Neuronal stem cell (in vitro differentiated cells): ENCODE measurements at regions not wholly inside any gene's neighbourhood (a gene's known extent, or its start where the extent isn't known, plus 50 kb on each side); places are given as distances from the start of the nearest gene placed in this dataset.

Source experiments
- DNase-seq: peaks from one replicate; pipeline ENCODE4 v3.0.0-alpha.2; 2013; ENCODE audit warnings: low spot score
- H2AFZ ChIP-seq: one replicate; pipeline ENCODE4 v1.6.1; 2013; ENCODE audit warnings: mild to moderate bottlenecking, low read length, inconsistent platforms
- H2AK5ac ChIP-seq: 2 replicates; pipeline ENCODE4 v1.6.1; 2013; ENCODE audit warnings: low read depth, mild to moderate bottlenecking, inconsistent platforms, low read length, moderate library complexity, mixed read lengths
- H2BK120ac ChIP-seq: 2 replicates; pipeline ENCODE4 v1.6.1; 2013; ENCODE audit warnings: low read depth, mild to moderate bottlenecking, inconsistent platforms, low read length, moderate library complexity, mixed read lengths
- H2BK12ac ChIP-seq: one replicate; pipeline ENCODE4 v1.6.1; 2013; ENCODE audit warnings: low read length, inconsistent platforms
- H2BK15ac ChIP-seq: 2 replicates; pipeline ENCODE4 v1.6.1; 2013; ENCODE audit warnings: mild to moderate bottlenecking, low read length, inconsistent platforms, mixed read lengths
- H2BK5ac ChIP-seq: one replicate; pipeline ENCODE4 v1.6.1; 2013; ENCODE audit warnings: inconsistent platforms, mild to moderate bottlenecking, low read length, moderate library complexity
- H3K14ac ChIP-seq: one replicate; pipeline ENCODE4 v1.6.1; 2013; ENCODE audit warnings: low read length, inconsistent platforms
- H3K18ac ChIP-seq: 2 replicates; pipeline ENCODE4 v1.6.1; 2013; ENCODE audit warnings: low read length, inconsistent platforms
- H3K23ac ChIP-seq: 2 replicates; pipeline ENCODE4 v1.6.1; 2013; ENCODE audit warnings: low read depth, mild to moderate bottlenecking, mixed read lengths, low read length, inconsistent platforms; ENCODE audit not compliant: poor library complexity
- H3K27ac ChIP-seq: replicated peaks from 3 replicates; pipeline ENCODE4 v1.5.1; 2013; ENCODE audit warnings: low read length, inconsistent platforms
- H3K27me3 ChIP-seq, 3 experiments: 2 replicates each; pipeline ENCODE4 v1.6.1; 2013; ENCODE audit warnings: low read length in 3 of 3, mild to moderate bottlenecking in 2 of 3, inconsistent platforms in 1 of 3, low read depth in 1 of 3, mixed read lengths in 1 of 3, moderate library complexity in 1 of 3; ENCODE audit not compliant: control insufficient read depth in 3 of 3, insufficient read depth in 3 of 3
- H3K36me3 ChIP-seq, 2 donors: replicated peaks in 1 of 2; 2 replicates each; pipeline ENCODE4 v1.6.1; 2013; ENCODE audit warnings: low read length in 2 of 2; ENCODE audit not compliant: control insufficient read depth in 2 of 2, insufficient read depth in 2 of 2
- H3K4ac ChIP-seq: 2 replicates; pipeline ENCODE4 v1.6.1; 2013; ENCODE audit warnings: inconsistent platforms, mild to moderate bottlenecking, low read length, moderate library complexity
- H3K4me1 ChIP-seq, 2 donors: 1 replicate in 1 of 2; 2 replicates in 1 of 2; pipeline ENCODE4 v1.6.1; 2013; ENCODE audit warnings: low read length in 2 of 2, low read depth in 1 of 2; ENCODE audit not compliant: control insufficient read depth in 2 of 2, insufficient read depth in 1 of 2
- H3K4me2 ChIP-seq: one replicate; pipeline ENCODE4 v1.6.1; 2013; ENCODE audit warnings: mild to moderate bottlenecking, low read length, inconsistent platforms; ENCODE audit not compliant: insufficient read depth, poor library complexity, severe bottlenecking
- H3K4me3 ChIP-seq, 2 donors: 2 replicates each; pipeline ENCODE4 v1.5.1; 2013; ENCODE audit warnings: low read length in 2 of 2, mild to moderate bottlenecking in 2 of 2, inconsistent platforms in 1 of 2, moderate library complexity in 1 of 2
- H3K79me1 ChIP-seq: one replicate; pipeline ENCODE4 v1.6.1; 2013; ENCODE audit warnings: low read depth, mild to moderate bottlenecking, inconsistent platforms, low read length, moderate library complexity
- H3K9ac ChIP-seq: one replicate; pipeline ENCODE4 v1.6.1; 2013; ENCODE audit warnings: mild to moderate bottlenecking, low read depth, low read length, inconsistent platforms; ENCODE audit not compliant: poor library complexity
- H3K9me3 ChIP-seq, 2 donors: replicated peaks in 1 of 2; 2 replicates each; pipeline versions ENCODE3 to v1.6.1; 2013; ENCODE audit warnings: low read length in 2 of 2, mild to moderate bottlenecking in 2 of 2, inconsistent platforms in 1 of 2, low read depth in 1 of 2, mixed read lengths in 1 of 2, moderate library complexity in 1 of 2; ENCODE audit not compliant: control insufficient read depth in 2 of 2, insufficient read depth in 1 of 2
- H4K8ac ChIP-seq: one replicate; pipeline ENCODE4 v1.6.1; 2013; ENCODE audit warnings: low read depth, mild to moderate bottlenecking, inconsistent platforms, low read length, moderate library complexity
- H4K91ac ChIP-seq: one replicate; pipeline ENCODE4 v1.6.1; 2013; ENCODE audit warnings: low read length, low read depth, mild to moderate bottlenecking, inconsistent platforms; ENCODE audit not compliant: poor library complexity
- WGBS, 2 donors: extraction: QIAGEN DNeasy Blood & Tissue Kit; methylation state at CpG; one replicate each; pipeline ENCODE4 v1.1.7; 2013; ENCODE audit warnings: missing lambda C conversion rate in 2 of 2, mixed read lengths in 1 of 2; ENCODE audit not compliant: insufficient read length in 2 of 2, insufficient replicate concordance in 1 of 2; ENCODE audit errors: extremely low coverage in 2 of 2; 5-methylcytosine and 5-hydroxymethylcytosine counted together

- Histone ChIP-seq H2AFZ (no peak overlapping the region), H2BK15ac (no peak overlapping the region), H2BK12ac (no peak overlapping the region), H3K36me3 (no peaks in the 10 kb centered on the region), H3K9me3 (peaks cover 4 to 10% of the 10 kb centered on the region in 2 donors), H3K79me1 (no peaks in the 10 kb centered on the region), H2BK120ac (no peak overlapping the region), H2BK5ac (no peak overlapping the region), H3K4me3 (no peak overlapping the region), H3K4me1 (peaks cover 0 to 1% of the 10 kb centered on the region in 2 donors), H4K91ac (no peak overlapping the region), H3K9ac (no peak overlapping the region), H3K14ac (no peak overlapping the region), H3K27ac (no peak overlapping the region), H3K18ac (no peak overlapping the region), H3K4me2 (no peak overlapping the region), H2AK5ac (no peak overlapping the region), H4K8ac (no peak overlapping the region), H3K27me3 (peaks cover 0 to 14% (median 0%) of the 10 kb centered on the region in 3 experiments), H3K23ac (no peak overlapping the region), H3K4ac (no peak overlapping the region)
- no CpG with 5 or more reads among the region's 4 CpGs for WGBS, 2 donors
- DNase-seq, result no peak
These were observed 53.3 kb downstream of the BLID start for GRCh38 chr11:122062763-122063162.

DNA sequence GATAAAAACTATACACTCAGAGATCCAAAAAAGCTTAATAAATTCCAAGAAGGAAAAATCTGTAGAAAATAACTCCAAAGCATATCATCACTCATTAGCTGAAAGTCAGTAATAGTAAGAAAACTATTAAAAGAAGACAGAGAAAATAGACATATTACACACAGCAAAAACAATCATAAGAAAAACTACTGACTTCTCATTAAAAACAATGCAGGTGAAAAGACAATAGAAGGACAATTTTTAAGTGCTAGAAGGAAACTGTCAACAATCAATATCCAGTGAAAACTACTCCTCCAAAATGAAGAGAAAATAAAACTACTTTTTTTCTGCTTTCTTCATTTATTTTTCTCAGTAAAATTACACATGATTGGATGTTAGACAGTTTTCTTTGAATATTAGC is 56.5 kb downstream of the BLID start:
- no peak overlapping the region for H2AK5ac ChIP-seq
- no peak overlapping the region for H3K9ac ChIP-seq
- no peak overlapping the region for H3K4me3 ChIP-seq
- H3K23ac ChIP-seq, result no peak overlapping the region
- H4K91ac ChIP-seq, result no peak overlapping the region
- H3K14ac ChIP-seq, result no peak overlapping the region
- H4K8ac ChIP-seq, result no peak overlapping the region
- no peaks in the 10 kb centered on the region for H3K36me3 ChIP-seq
- no peaks in the 10 kb centered on the region for H3K79me1 ChIP-seq
- H2AFZ ChIP-seq, result no peak overlapping the region
- H3K27me3 ChIP-seq, result no peaks in the 10 kb centered on the region
- DNase-seq, result no peak
- H3K9me3 ChIP-seq, result peaks cover 4% of the 10 kb centered on the region in 2 donors
- no peak overlapping the region for H2BK15ac ChIP-seq
- H3K4me1 ChIP-seq, result no peaks in the 10 kb centered on the region
- no peak overlapping the region for H3K27ac ChIP-seq
- no peak overlapping the region for H2BK12ac ChIP-seq
- no peak overlapping the region for H3K18ac ChIP-seq
- H2BK5ac ChIP-seq, result no peak overlapping the region
- H2BK120ac ChIP-seq, result no peak overlapping the region
- no peak overlapping the region for H3K4ac ChIP-seq
- H3K4me2 ChIP-seq, result no peak overlapping the region

- Histone ChIP-seq H3K14ac (no peak overlapping the region), H3K4me2 (no peak overlapping the region), H4K91ac (no peak overlapping the region), H3K27ac (no peak overlapping the region), H3K27me3 (no peaks in the 10 kb centered on the region), H4K8ac (no peak overlapping the region), H3K79me1 (no peaks in the 10 kb centered on the region), H3K36me3 (no peaks in the 10 kb centered on the region), H2BK15ac (no peak overlapping the region), H3K4ac (no peak overlapping the region), H2BK5ac (no peak overlapping the region), H2AFZ (no peak overlapping the region), H3K18ac (no peak overlapping the region), H3K4me3 (no peak overlapping the region), H3K9me3 (no peaks in the 10 kb centered on the region), H3K9ac (no peak overlapping the region), H2BK120ac (no peak overlapping the region), H2BK12ac (no peak overlapping the region), H3K4me1 (no peaks in the 10 kb centered on the region), H2AK5ac (no peak overlapping the region), H3K23ac (no peak overlapping the region)
- no CpG with 5 or more reads among the region's 2 CpGs for WGBS, 2 donors
- DNase-seq, result no peak
These were observed 65.9 kb downstream of the BLID start for GRCh38 chr11:122050021-122050690.

DNA sequence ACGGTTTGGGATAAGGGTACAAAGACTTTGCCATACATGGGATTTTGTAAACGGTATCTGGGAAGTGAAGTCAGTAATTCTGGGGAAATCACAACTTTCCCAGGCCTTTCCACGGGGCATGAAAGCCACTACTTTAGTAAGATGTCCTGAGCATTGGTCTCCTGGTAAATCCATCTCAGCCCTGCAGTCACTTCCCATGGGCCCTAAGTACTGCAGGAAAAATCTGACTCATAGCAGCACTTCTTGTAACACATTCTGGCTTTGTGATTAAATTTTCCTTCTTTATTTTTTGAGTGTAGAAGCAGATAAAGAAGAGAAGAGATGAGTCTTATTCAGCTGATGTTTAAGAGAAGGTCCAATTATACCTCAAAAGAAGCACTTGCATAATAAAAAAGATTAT is 67.6 kb downstream of the BLID start:
- Histone ChIP-seq H3K9ac (no peak overlapping the region), H4K8ac (no peak overlapping the region), H3K4ac (no peak overlapping the region), H3K79me1 (no peaks in the 10 kb centered on the region), H2BK15ac (no peak overlapping the region), H3K9me3 (no peaks in the 10 kb centered on the region), H4K91ac (no peak overlapping the region), H3K18ac (no peak overlapping the region), H2BK5ac (no peak overlapping the region), H3K27me3 (no peaks in the 10 kb centered on the region), H3K4me1 (no peaks in the 10 kb centered on the region), H2BK12ac (no peak overlapping the region), H3K14ac (no peak overlapping the region), H2BK120ac (no peak overlapping the region), H3K4me3 (no peak overlapping the region), H3K36me3 (no peaks in the 10 kb centered on the region), H3K27ac (no peak overlapping the region), H2AFZ (no peak overlapping the region), H3K23ac (no peak overlapping the region), H3K4me2 (no peak overlapping the region), H2AK5ac (no peak overlapping the region)
- no CpG with 5 or more reads among the region's 3 CpGs for WGBS, 2 donors
- DNase-seq, result no peak
